ENCODE measurements at regions not wholly inside any gene's neighbourhood (a gene's known extent, or its start where the extent isn't known, plus 50 kb on each side); places are given as distances from the start of the nearest gene placed in this dataset.

DNA sequence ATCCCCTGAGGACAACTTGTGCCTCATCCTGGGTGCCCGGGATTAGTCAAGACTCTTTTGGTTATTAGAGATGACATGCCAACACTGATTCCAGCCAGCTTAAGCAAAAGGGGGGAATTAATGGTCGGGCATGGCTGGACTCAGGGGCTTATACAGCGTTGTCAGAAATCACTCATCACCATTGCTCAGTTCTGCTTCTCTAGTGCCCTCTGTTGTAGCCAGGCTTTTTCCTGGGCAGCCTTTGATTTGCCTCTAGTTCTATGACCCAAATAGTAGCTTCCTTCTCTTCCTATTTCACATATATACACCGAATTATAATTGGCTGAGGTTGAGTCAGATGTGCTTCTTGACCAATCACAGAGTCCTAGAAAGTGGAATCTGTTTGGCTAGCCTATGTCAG lies 192.0 kb upstream of the HABP2 start:
- DNase-seq (ENCODE audit: low spot score in 2 of 2) = no peak
- TF ChIP-seq, protein P1, sequence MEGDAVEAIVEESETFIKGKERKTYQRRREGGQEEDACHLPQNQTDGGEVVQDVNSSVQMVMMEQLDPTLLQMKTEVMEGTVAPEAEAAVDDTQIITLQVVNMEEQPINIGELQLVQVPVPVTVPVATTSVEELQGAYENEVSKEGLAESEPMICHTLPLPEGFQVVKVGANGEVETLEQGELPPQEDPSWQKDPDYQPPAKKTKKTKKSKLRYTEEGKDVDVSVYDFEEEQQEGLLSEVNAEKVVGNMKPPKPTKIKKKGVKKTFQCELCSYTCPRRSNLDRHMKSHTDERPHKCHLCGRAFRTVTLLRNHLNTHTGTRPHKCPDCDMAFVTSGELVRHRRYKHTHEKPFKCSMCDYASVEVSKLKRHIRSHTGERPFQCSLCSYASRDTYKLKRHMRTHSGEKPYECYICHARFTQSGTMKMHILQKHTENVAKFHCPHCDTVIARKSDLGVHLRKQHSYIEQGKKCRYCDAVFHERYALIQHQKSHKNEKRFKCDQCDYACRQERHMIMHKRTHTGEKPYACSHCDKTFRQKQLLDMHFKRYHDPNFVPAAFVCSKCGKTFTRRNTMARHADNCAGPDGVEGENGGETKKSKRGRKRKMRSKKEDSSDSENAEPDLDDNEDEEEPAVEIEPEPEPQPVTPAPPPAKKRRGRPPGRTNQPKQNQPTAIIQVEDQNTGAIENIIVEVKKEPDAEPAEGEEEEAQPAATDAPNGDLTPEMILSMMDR (IDR thresholded peaks at IDR 0.05) = no peak
- no peak for TF ChIP-seq POLR2A (IDR thresholded peaks at IDR 0.05)
- intact Hi-C loops (cut with DNase I; ENCODE audit: low total_unique reads) = no loop called here
- WGBS, 2 donors = 75 to 77% methylated on average over 4 of the region's 4 CpGs
- no peak overlapping the region for H3K4me3 ChIP-seq (ENCODE audit: low read depth, poor library complexity, severe bottlenecking)

GRCh38 chr10:113362645-113363091 lies 190.2 kb upstream of the HABP2 start:
- intact Hi-C loops (cut with DNase I; ENCODE audit: low total_unique reads) = no loop called here
- H3K4me3 ChIP-seq (ENCODE audit: low read depth, poor library complexity, severe bottlenecking) = no peak overlapping the region
- no peak for TF ChIP-seq POLR2A (IDR thresholded peaks at IDR 0.05)
- peak in 1 of 2 donors; percentile 42 for DNase-seq (ENCODE audit: low spot score in 2 of 2)

- no peak for TF ChIP-seq POLR2A (IDR thresholded peaks at IDR 0.05)
- TF ChIP-seq, protein P1 (IDR thresholded peaks at IDR 0.05) = no peak
- no peak for DNase-seq (ENCODE audit: low spot score in 2 of 2)
- intact Hi-C loops (cut with DNase I; ENCODE audit: low total_unique reads) = no loop called here
- 82 to 83% methylated on average over 3 of the region's 3 CpGs for WGBS, 2 donors
- no peak overlapping the region for H3K4me3 ChIP-seq (ENCODE audit: low read depth, poor library complexity, severe bottlenecking)
Measured at GRCh38 chr10:113364227-113364626, 188.6 kb upstream of the HABP2 start.

GRCh38 chr10:113368666-113369364 lies 184.0 kb upstream of the HABP2 start:
- intact Hi-C loops (cut with DNase I; ENCODE audit: low total_unique reads) = no loop called here
- WGBS, 2 donors = 50 to 64% methylated on average over 6 of the region's 6 CpGs
- H3K4me3 ChIP-seq (ENCODE audit: low read depth, poor library complexity, severe bottlenecking) = no peak overlapping the region
- TF ChIP-seq, protein P1 (IDR thresholded peaks at IDR 0.05) = no peak
- TF ChIP-seq POLR2A (IDR thresholded peaks at IDR 0.05) = no peak
- DNase-seq (ENCODE audit: low spot score in 2 of 2) = no peak

DNA sequence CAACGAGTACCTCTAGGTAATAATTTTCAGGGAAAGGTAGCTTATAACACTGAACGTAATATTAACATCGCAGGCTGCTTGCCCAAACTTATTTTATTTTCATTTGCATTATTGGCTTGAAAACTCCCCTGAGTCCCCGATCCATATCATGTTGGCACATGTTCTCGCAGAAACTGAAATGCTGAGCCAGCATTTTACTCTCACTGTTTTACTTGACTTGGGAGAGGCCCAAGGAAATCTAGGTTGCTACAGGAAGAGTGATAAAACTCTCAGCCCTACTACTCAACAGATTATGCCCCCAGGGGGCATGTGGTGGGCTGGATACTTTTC lies 183.5 kb upstream of the HABP2 start:
- H3K4me3 ChIP-seq (ENCODE audit: low read depth, poor library complexity, severe bottlenecking) = no peak overlapping the region
- no peak for DNase-seq (ENCODE audit: low spot score in 2 of 2)
- intact Hi-C loops (cut with DNase I; ENCODE audit: low total_unique reads) = no loop called here
- TF ChIP-seq, protein P1 (IDR thresholded peaks at IDR 0.05) = no peak
- no peak for TF ChIP-seq POLR2A (IDR thresholded peaks at IDR 0.05)
- 49 to 58% methylated on average over 5 of the region's 5 CpGs for WGBS, 2 donors

DNA sequence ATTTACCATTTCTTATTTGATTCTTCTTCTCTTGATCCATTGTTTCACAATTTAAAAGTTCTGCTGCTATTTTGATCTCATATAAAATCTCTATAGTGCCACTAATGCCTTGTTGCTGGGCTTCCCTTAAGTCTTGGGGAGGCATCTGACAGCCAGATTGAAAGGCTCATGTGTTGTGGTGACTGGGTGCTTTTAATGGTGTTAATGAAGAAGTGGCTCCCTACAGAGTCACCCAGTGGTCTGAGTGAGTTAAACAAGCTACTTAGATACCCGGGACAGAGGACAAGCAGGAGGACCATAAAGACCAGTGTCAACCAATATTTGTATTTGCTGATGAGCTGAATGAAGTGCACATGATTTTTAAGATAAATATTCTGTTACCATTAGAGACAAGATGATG lies 176.4 kb upstream of the HABP2 start:
- 77 to 80% methylated on average over 1 of the region's 1 CpG for WGBS, 2 donors
- no peak overlapping the region for H3K4me3 ChIP-seq (ENCODE audit: low read depth, poor library complexity, severe bottlenecking)
- TF ChIP-seq, protein P1 (IDR thresholded peaks at IDR 0.05) = no peak
- TF ChIP-seq POLR2A (IDR thresholded peaks at IDR 0.05) = no peak
- intact Hi-C loops (cut with DNase I; ENCODE audit: low total_unique reads) = no loop called here
- peak in 1 of 2 donors; percentile 2 for DNase-seq (ENCODE audit: low spot score in 2 of 2)

Data from lower leg skin (tissue), 4 donors.